Mesenchymal stem cell (in vitro differentiated cells and primary cell): ENCODE measurements at regions not wholly inside any gene's neighbourhood (a gene's known extent, or its start where the extent isn't known, plus 50 kb on each side); places are given as distances from the start of the nearest gene placed in this dataset.

Experiments
- DNase-seq: peaks from one replicate; pipeline ENCODE4 v3.0.0-alpha.2; 2013
- H2AFZ ChIP-seq: one replicate; pipeline ENCODE4 v1.6.1; 2013; ENCODE audit warnings: low read depth, mild to moderate bottlenecking, control low read depth, inconsistent platforms, low read length, moderate library complexity
- H2AK5ac ChIP-seq: 2 replicates; pipeline ENCODE4 v1.6.1; 2013; ENCODE audit warnings: low read length, moderate library complexity, mild to moderate bottlenecking, inconsistent platforms; ENCODE audit not compliant: severe bottlenecking
- H2BK120ac ChIP-seq: one replicate; pipeline ENCODE4 v1.6.1; 2013; ENCODE audit warnings: low read depth, mild to moderate bottlenecking, inconsistent platforms, low read length, moderate library complexity
- H2BK12ac ChIP-seq, 2 experiments: one replicate each; pipeline ENCODE4 v1.6.1; 2013; ENCODE audit warnings: inconsistent platforms in 2 of 2, low read length in 2 of 2, mild to moderate bottlenecking in 2 of 2, moderate library complexity in 2 of 2, control low read depth in 1 of 2
- H2BK15ac ChIP-seq: one replicate; pipeline ENCODE4 v1.6.1; 2013; ENCODE audit warnings: mild to moderate bottlenecking, low read depth, inconsistent platforms; ENCODE audit not compliant: poor library complexity, severe bottlenecking
- H2BK5ac ChIP-seq: 2 replicates; pipeline ENCODE4 v1.6.1; 2013; ENCODE audit warnings: low read depth, mild to moderate bottlenecking, low read length, control low read depth, inconsistent platforms; ENCODE audit not compliant: poor library complexity, severe bottlenecking
- H3K14ac ChIP-seq, 2 experiments: one replicate each; pipeline ENCODE4 v1.6.1; 2013; ENCODE audit warnings: inconsistent platforms in 2 of 2, low read length in 2 of 2, control low read depth in 1 of 2, mild to moderate bottlenecking in 1 of 2, moderate library complexity in 1 of 2
- H3K18ac ChIP-seq, 2 experiments: one replicate each; pipeline ENCODE4 v1.6.1; 2013; ENCODE audit warnings: inconsistent platforms in 2 of 2, low read length in 2 of 2, control low read depth in 1 of 2, low read depth in 1 of 2, mild to moderate bottlenecking in 1 of 2
- H3K23ac ChIP-seq, 2 experiments: one replicate each; pipeline ENCODE4 v1.6.1; 2013; ENCODE audit warnings: inconsistent platforms in 2 of 2, low read length in 2 of 2, mild to moderate bottlenecking in 2 of 2, moderate library complexity in 2 of 2, control low read depth in 1 of 2
- H3K27ac ChIP-seq: 2 replicates; pipeline ENCODE4 v1.5.1; 2013; ENCODE audit warnings: mild to moderate bottlenecking, moderate library complexity, low read length, control low read depth, inconsistent platforms; ENCODE audit not compliant: poor library complexity, severe bottlenecking
- H3K27me3 ChIP-seq, 2 experiments: 2 replicates each; pipeline versions ENCODE4 v1.6.1 to v1.7.0; 2013; ENCODE audit warnings: low read length in 2 of 2, mild to moderate bottlenecking in 2 of 2, moderate library complexity in 2 of 2, control low read depth in 1 of 2, inconsistent platforms in 1 of 2; ENCODE audit not compliant: control insufficient read depth in 1 of 2, insufficient read depth in 1 of 2
- H3K36me3 ChIP-seq, 2 experiments: 2 replicates each; pipeline versions ENCODE4 v1.6.1 to v1.7.0; 2013; ENCODE audit warnings: low read length in 2 of 2, control low read depth in 1 of 2, inconsistent platforms in 1 of 2, low read depth in 1 of 2, mild to moderate bottlenecking in 1 of 2; ENCODE audit not compliant: insufficient read depth in 2 of 2, control insufficient read depth in 1 of 2
- H3K4ac ChIP-seq, 2 experiments: one replicate each; pipeline ENCODE4 v1.6.1; 2013; ENCODE audit warnings: inconsistent platforms in 2 of 2, low read length in 2 of 2, mild to moderate bottlenecking in 2 of 2, moderate library complexity in 2 of 2, control low read depth in 1 of 2, low read depth in 1 of 2
- H3K4me1 ChIP-seq: 2 replicates; pipeline ENCODE4 v1.6.1; 2013; ENCODE audit warnings: low read depth, low read length, control low read depth; ENCODE audit not compliant: control insufficient read depth, insufficient read depth
- H3K4me2 ChIP-seq: 2 replicates; pipeline ENCODE4 v1.6.1; 2013; ENCODE audit warnings: low read length, mild to moderate bottlenecking, inconsistent platforms; ENCODE audit not compliant: poor library complexity, severe bottlenecking
- H3K4me3 ChIP-seq, 2 experiments: 2 replicates each; pipeline versions ENCODE4 v1.5.1 to v1.7.0; 2013; ENCODE audit warnings: low read length in 2 of 2, mild to moderate bottlenecking in 2 of 2, control low read depth in 1 of 2, low read depth in 1 of 2; ENCODE audit not compliant: insufficient read depth in 1 of 2
- H3K79me1 ChIP-seq: replicated peaks from 2 replicates; pipeline ENCODE4 v1.6.1; 2013; ENCODE audit warnings: mild to moderate bottlenecking, control low read depth, low read length, inconsistent platforms; ENCODE audit not compliant: poor library complexity, severe bottlenecking
- H3K9ac ChIP-seq: 2 replicates; pipeline ENCODE4 v1.7.0; 2013; ENCODE audit warnings: mild to moderate bottlenecking, low read length, moderate library complexity
- H3K9me3 ChIP-seq: 2 replicates; pipeline ENCODE4 v1.7.0; 2013; ENCODE audit warnings: mild to moderate bottlenecking, low read length; ENCODE audit not compliant: control insufficient read depth
- H4K8ac ChIP-seq: one replicate; pipeline ENCODE4 v1.6.1; 2013; ENCODE audit warnings: inconsistent platforms, mild to moderate bottlenecking, low read length, moderate library complexity
- H4K91ac ChIP-seq: one replicate; pipeline ENCODE4 v1.6.1; 2013; ENCODE audit warnings: mild to moderate bottlenecking, low read length, inconsistent platforms
- WGBS: methylation state at CpG from one replicate; pipeline ENCODE4 v1.1.7; 2013; ENCODE audit warnings: mixed read lengths; 5-methylcytosine and 5-hydroxymethylcytosine counted together

DNA sequence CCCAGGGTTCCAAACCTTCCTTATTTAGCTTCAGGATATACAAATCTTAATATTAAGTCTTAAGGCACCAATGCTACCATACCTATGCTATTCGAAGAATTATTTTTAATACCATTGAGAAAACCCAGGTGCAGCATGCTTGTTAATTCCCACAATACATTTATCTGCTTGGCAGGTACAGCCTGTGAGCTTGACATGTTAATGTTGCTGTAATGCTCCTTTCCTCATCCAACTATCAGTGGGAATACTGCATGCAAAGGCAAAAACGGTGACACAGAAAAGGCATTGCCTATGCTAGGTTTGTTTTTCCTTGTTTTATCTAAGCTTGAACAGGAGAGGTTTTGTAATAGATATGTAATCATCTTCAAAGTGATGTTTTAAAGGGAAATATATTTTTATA, 135.7 kb upstream of the COX7C start:
- H3K27me3 ChIP-seq, result no peaks in the 10 kb centered on the region
- 82% methylated on average over 1 of the region's 2 CpGs for WGBS
- no peaks in the 10 kb centered on the region for H3K4me1 ChIP-seq
- H3K4me3 ChIP-seq, result no peak overlapping the region
- H4K91ac ChIP-seq, result no peak overlapping the region
- no peak overlapping the region for H2BK15ac ChIP-seq
- no peak overlapping the region for H3K14ac ChIP-seq
- no peak overlapping the region for H3K4me2 ChIP-seq
- H3K23ac ChIP-seq, result no peak overlapping the region
- H2AK5ac ChIP-seq, result no peak overlapping the region
- H3K36me3 ChIP-seq, result no peaks in the 10 kb centered on the region
- no peak for DNase-seq
- H3K18ac ChIP-seq, result no peak overlapping the region
- no peak overlapping the region for H4K8ac ChIP-seq
- no peak overlapping the region for H2BK120ac ChIP-seq
- no peak overlapping the region for H2BK12ac ChIP-seq
- H2BK5ac ChIP-seq, result no peak overlapping the region
- H3K9me3 ChIP-seq, result peaks cover 4% of the 10 kb centered on the region
- no peak overlapping the region for H2AFZ ChIP-seq
- no peak overlapping the region for H3K4ac ChIP-seq
- no peak overlapping the region for H3K9ac ChIP-seq
- no peaks in the 10 kb centered on the region for H3K79me1 ChIP-seq
- no peak overlapping the region for H3K27ac ChIP-seq

- Histone ChIP-seq H3K27ac (no peak overlapping the region), H2BK5ac (no peak overlapping the region), H3K9me3 (peaks cover 3% of the 10 kb centered on the region), H3K79me1 (no peaks in the 10 kb centered on the region), H4K91ac (no peak overlapping the region), H3K27me3 (no peaks in the 10 kb centered on the region), H3K9ac (no peak overlapping the region), H3K36me3 (no peaks in the 10 kb centered on the region), H3K18ac (no peak overlapping the region), H4K8ac (no peak overlapping the region), H3K4ac (no peak overlapping the region), H3K4me2 (no peak overlapping the region), H2AK5ac (no peak overlapping the region), H2BK12ac (no peak overlapping the region), H2BK120ac (no peak overlapping the region), H3K23ac (no peak overlapping the region), H3K14ac (no peak overlapping the region), H2BK15ac (no peak overlapping the region), H2AFZ (no peak overlapping the region), H3K4me1 (no peaks in the 10 kb centered on the region), H3K4me3 (no peak overlapping the region)
- DNase-seq, result no peak
- WGBS, result no CpG with 5 or more reads among the region's 1 CpG
These were observed 124.0 kb upstream of the COX7C start for GRCh38 chr5:86493777-86494176.

DNA sequence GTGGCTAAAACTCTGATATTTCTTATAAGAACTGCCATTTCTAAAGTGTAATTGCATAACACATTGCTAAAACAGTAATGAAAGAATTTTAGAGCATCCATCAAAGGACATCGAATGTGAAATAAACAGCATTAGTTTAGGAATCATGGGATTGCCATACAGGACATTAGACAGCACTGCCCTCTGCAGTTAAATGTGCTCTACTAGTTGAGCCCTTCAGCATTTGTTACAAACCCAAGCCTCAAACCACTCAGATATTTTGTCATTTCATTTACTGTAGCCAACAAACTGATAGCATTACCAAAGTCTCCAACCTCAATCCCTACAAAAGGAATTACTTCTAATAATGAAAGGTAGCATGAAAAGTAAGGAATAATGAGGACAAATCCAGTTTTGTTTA, 116.8 kb upstream of the COX7C start:
- H3K4me1 ChIP-seq, result no peaks in the 10 kb centered on the region
- H3K27me3 ChIP-seq, result no peaks in the 10 kb centered on the region
- H3K9ac ChIP-seq, result no peak overlapping the region
- peaks cover under 1% of the 10 kb centered on the region for H3K9me3 ChIP-seq
- DNase-seq, result peak; percentile 5
- no peak overlapping the region for H2BK15ac ChIP-seq
- WGBS, result 63% methylated on average over 1 of the region's 1 CpG
- no peak overlapping the region for H3K14ac ChIP-seq
- no peak overlapping the region for H3K4me3 ChIP-seq
- H3K79me1 ChIP-seq, result no peaks in the 10 kb centered on the region
- H3K23ac ChIP-seq, result no peak overlapping the region
- H2BK120ac ChIP-seq, result no peak overlapping the region
- no peak overlapping the region for H2BK5ac ChIP-seq
- no peak overlapping the region for H3K4me2 ChIP-seq
- H2AFZ ChIP-seq, result no peak overlapping the region
- H2AK5ac ChIP-seq, result no peak overlapping the region
- H3K27ac ChIP-seq, result no peak overlapping the region
- H4K8ac ChIP-seq, result no peak overlapping the region
- H2BK12ac ChIP-seq, result no peak overlapping the region
- H4K91ac ChIP-seq, result no peak overlapping the region
- H3K18ac ChIP-seq, result no peak overlapping the region
- H3K4ac ChIP-seq, result no peak overlapping the region
- no peaks in the 10 kb centered on the region for H3K36me3 ChIP-seq

DNA sequence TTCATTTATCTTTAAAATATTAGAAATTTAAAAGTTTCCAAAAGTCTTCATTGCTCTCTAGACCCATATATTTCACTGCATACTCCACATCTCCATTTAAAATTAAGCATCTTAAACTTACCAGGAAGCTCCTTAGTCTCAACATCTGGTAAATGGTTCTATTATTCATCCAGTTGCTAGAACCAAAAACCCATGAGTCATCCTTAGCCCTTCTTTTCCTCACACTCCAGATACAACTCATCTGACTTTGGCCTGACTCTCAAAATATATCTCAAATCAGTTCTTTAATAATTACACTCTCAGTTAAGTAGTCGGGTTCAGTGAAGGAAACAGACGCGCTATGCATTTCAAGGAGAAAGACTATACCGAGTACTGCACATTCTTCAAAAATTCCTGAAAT, 110.2 kb upstream of the COX7C start:
- Histone ChIP-seq H2AFZ (no peak overlapping the region), H3K4me1 (no peaks in the 10 kb centered on the region), H3K14ac (no peak overlapping the region), H3K79me1 (no peaks in the 10 kb centered on the region), H3K4me2 (no peak overlapping the region), H2BK15ac (no peak overlapping the region), H4K8ac (no peak overlapping the region), H3K4ac (no peak overlapping the region), H2BK120ac (no peak overlapping the region), H3K4me3 (no peak overlapping the region), H3K9ac (no peak overlapping the region), H2BK12ac (no peak overlapping the region), H3K27me3 (no peaks in the 10 kb centered on the region), H3K23ac (no peak overlapping the region), H2BK5ac (no peak overlapping the region), H4K91ac (no peak overlapping the region), H3K9me3 (peaks cover 9% of the 10 kb centered on the region), H3K27ac (no peak overlapping the region), H3K18ac (no peak overlapping the region), H3K36me3 (no peaks in the 10 kb centered on the region), H2AK5ac (no peak overlapping the region)
- no peak for DNase-seq
- 97% methylated on average over 4 of the region's 4 CpGs for WGBS
